Activated T-cell treated with anti-CD3 and anti-CD28 coated beads, Interleukin-2, amount 50 U/mL, for 24 hours (primary cell): ENCODE measurements at regions not wholly inside any gene's neighbourhood (a gene's known extent, or its start where the extent isn't known, plus 50 kb on each side); places are given as distances from the start of the nearest gene placed in this dataset.

Experiments used
- DNase-seq: peaks from one replicate; pipeline ENCODE4 v3.0.0-alpha.2; 2020
- H3K27ac Mint-ChIP-seq: 2 replicates; pipeline ENCODE4 v1.8.0; 2020; ENCODE audit warnings: mild to moderate bottlenecking, mixed read lengths
- H3K27me3 Mint-ChIP-seq: 2 replicates; pipeline ENCODE4 v1.8.0; 2020; ENCODE audit warnings: mixed read lengths
- H3K36me3 Mint-ChIP-seq: 2 replicates; pipeline ENCODE4 v1.8.0; 2020; ENCODE audit warnings: low read depth, mixed read lengths
- H3K4me1 Mint-ChIP-seq: 2 replicates; pipeline ENCODE4 v1.8.0; 2020; ENCODE audit warnings: low read depth, mixed read lengths
- H3K4me3 Mint-ChIP-seq: 2 replicates; pipeline ENCODE4 v1.8.0; 2020; ENCODE audit warnings: mild to moderate bottlenecking, moderate library complexity, mixed read lengths
- H3K9me3 Mint-ChIP-seq: 2 replicates; pipeline ENCODE4 v1.8.0; 2020; ENCODE audit warnings: mixed read lengths

- H3K27ac Mint-ChIP-seq: no peak overlapping the region
Observed at GRCh38 chr2:5539282-5540165, 152.7 kb upstream of the SOX11 start.

GRCh38 chr2:5540856-5541255, 151.3 kb upstream of the SOX11 start:
- no peaks in the 10 kb centered on the region for H3K4me1 Mint-ChIP-seq
- no peak overlapping the region for H3K4me3 Mint-ChIP-seq
- no peaks in the 10 kb centered on the region for H3K27me3 Mint-ChIP-seq
- no peak overlapping the region for H3K27ac Mint-ChIP-seq
- no peak for DNase-seq
- peaks cover 13% of the 10 kb centered on the region for H3K9me3 Mint-ChIP-seq
- no peaks in the 10 kb centered on the region for H3K36me3 Mint-ChIP-seq

More at GRCh38 chr2:5539282-5540165, 152.7 kb upstream of the SOX11 start:
- H3K9me3 Mint-ChIP-seq: peaks cover 13% of the 10 kb centered on the region
- H3K4me3 Mint-ChIP-seq: no peak overlapping the region
- H3K27me3 Mint-ChIP-seq: no peaks in the 10 kb centered on the region
- no peaks in the 10 kb centered on the region for H3K4me1 Mint-ChIP-seq
- H3K36me3 Mint-ChIP-seq: no peaks in the 10 kb centered on the region
- DNase-seq: no peak

- Mint-ChIP-seq H3K27ac (no peak overlapping the region), H3K4me3 (no peak overlapping the region), H3K36me3 (no peaks in the 10 kb centered on the region), H3K27me3 (no peaks in the 10 kb centered on the region), H3K4me1 (no peaks in the 10 kb centered on the region), H3K9me3 (peaks cover 13% of the 10 kb centered on the region)
- no peak for DNase-seq
Observed at GRCh38 chr2:5544205-5544786, 147.9 kb upstream of the SOX11 start.

GRCh38 chr2:5546181-5546580, 146.0 kb upstream of the SOX11 start:
- H3K4me3 Mint-ChIP-seq: no peak overlapping the region
- no peaks in the 10 kb centered on the region for H3K27me3 Mint-ChIP-seq

DNA sequence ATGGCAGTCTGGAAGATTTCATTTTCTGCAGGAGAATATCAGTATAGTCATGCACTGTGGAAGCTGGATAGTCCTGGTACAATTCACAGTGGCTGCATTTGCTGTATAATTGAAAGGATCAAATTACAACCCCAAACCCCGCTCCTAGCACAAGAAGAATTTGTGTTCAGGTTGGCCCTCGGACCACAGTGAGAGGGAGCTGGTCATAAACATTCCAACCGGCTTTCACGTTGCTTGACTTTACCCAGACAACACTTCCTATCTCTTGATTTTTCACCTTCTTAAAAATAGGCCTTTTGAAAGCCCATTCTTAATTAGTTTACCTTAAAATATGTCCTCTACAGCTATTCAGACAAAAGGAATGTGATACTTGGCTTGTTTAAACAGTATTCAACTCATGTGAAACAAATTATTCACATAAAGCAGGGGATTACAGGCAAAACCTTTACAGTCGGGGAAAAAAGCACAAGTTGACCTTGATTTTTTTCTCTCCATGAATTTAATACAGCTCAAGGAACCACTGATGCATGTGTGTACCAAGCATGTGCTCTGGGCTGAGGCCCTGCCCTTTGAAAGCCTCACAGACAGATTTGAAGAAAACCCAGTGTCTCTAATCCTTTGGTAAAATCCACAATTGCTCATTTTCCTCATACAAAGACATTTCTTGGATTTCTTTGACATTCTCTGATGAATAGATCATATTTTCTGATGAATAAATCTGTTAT, 143.0 kb upstream of the SOX11 start:
- DNase-seq: no peak
- H3K27me3 Mint-ChIP-seq: no peaks in the 10 kb centered on the region
- H3K27ac Mint-ChIP-seq: no peak overlapping the region
- peaks cover 3% of the 10 kb centered on the region for H3K9me3 Mint-ChIP-seq
- no peak overlapping the region for H3K4me3 Mint-ChIP-seq
- no peaks in the 10 kb centered on the region for H3K4me1 Mint-ChIP-seq
- H3K36me3 Mint-ChIP-seq: no peaks in the 10 kb centered on the region

More at GRCh38 chr2:5546181-5546580, 146.0 kb upstream of the SOX11 start:
- no peak for DNase-seq
- Mint-ChIP-seq H3K27ac (no peak overlapping the region), H3K36me3 (no peaks in the 10 kb centered on the region), H3K9me3 (peaks cover 13% of the 10 kb centered on the region), H3K4me1 (no peaks in the 10 kb centered on the region)

- no peak overlapping the region for H3K4me3 Mint-ChIP-seq
- peaks cover 3% of the 10 kb centered on the region for H3K9me3 Mint-ChIP-seq
- no peaks in the 10 kb centered on the region for H3K4me1 Mint-ChIP-seq
- H3K27me3 Mint-ChIP-seq: no peaks in the 10 kb centered on the region
- H3K27ac Mint-ChIP-seq: no peak overlapping the region
- no peak for DNase-seq
- no peaks in the 10 kb centered on the region for H3K36me3 Mint-ChIP-seq
Observed at GRCh38 chr2:5549771-5550170, 142.4 kb upstream of the SOX11 start.

DNA sequence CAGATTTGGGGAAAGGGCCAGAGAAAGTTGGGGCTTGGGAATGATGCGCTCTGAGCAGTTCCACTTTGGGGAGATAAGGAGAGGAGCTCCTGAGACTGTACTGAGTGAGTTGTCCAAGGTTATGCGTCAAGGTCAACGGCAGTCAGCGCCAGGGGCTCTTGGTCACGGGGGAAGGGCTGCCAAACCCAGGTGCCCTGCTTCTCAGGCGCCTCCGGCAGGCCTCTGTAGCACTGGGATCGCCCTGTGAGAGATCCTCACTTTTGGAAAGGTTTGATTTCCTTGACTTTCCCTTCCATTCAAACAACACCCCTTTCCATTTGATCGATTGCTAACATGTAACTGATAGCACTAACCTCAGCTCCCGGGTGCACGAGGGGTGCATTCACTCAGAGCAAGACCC, 136.5 kb upstream of the SOX11 start:
- no peaks in the 10 kb centered on the region for H3K36me3 Mint-ChIP-seq
- H3K4me1 Mint-ChIP-seq: no peaks in the 10 kb centered on the region
- H3K9me3 Mint-ChIP-seq: peaks cover 5% of the 10 kb centered on the region
- no peaks in the 10 kb centered on the region for H3K27me3 Mint-ChIP-seq
- H3K27ac Mint-ChIP-seq: no peak overlapping the region
- H3K4me3 Mint-ChIP-seq: no peak overlapping the region
- DNase-seq: no peak

GRCh38 chr2:5561006-5561405, 131.2 kb upstream of the SOX11 start:
- no peaks in the 10 kb centered on the region for H3K4me1 Mint-ChIP-seq
- no peak overlapping the region for H3K27ac Mint-ChIP-seq
- H3K9me3 Mint-ChIP-seq: peaks cover 6% of the 10 kb centered on the region
- H3K4me3 Mint-ChIP-seq: no peak overlapping the region
- H3K27me3 Mint-ChIP-seq: peaks cover 3% of the 10 kb centered on the region
- DNase-seq: no peak
- no peaks in the 10 kb centered on the region for H3K36me3 Mint-ChIP-seq

DNA sequence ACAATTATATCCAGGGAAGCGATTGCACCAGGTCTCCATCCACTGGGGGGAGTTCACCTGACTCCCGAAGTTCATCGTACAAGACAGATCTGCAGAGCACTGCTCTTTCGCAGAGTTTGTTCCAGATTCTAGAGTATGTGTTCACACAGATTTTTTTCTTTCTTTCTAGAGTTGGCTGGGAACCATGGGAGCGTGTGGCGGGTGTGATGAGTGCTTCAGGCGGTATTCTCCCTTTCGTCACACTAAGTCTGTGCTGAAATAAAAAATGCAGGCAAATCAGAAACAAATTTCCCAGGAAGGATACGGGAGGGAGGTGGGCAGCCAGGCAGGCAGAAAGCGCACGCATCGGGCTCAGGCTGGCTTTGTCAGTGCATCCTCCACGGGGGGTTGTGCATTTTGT, 129.8 kb upstream of the SOX11 start:
- Mint-ChIP-seq H3K27me3 (peaks cover 3% of the 10 kb centered on the region), H3K36me3 (no peaks in the 10 kb centered on the region), H3K27ac (no peak overlapping the region), H3K4me1 (no peaks in the 10 kb centered on the region), H3K4me3 (no peak overlapping the region), H3K9me3 (peaks cover 5% of the 10 kb centered on the region)
- DNase-seq: no peak

GRCh38 chr2:5562865-5563264, 129.3 kb upstream of the SOX11 start:
- no peaks in the 10 kb centered on the region for H3K4me1 Mint-ChIP-seq
- H3K9me3 Mint-ChIP-seq: peaks cover 5% of the 10 kb centered on the region
- peaks cover 3% of the 10 kb centered on the region for H3K27me3 Mint-ChIP-seq
- no peak overlapping the region for H3K27ac Mint-ChIP-seq
- no peaks in the 10 kb centered on the region for H3K36me3 Mint-ChIP-seq
- DNase-seq: no peak
- H3K4me3 Mint-ChIP-seq: no peak overlapping the region

GRCh38 chr2:5563411-5563810, 128.8 kb upstream of the SOX11 start:
- H3K4me1 Mint-ChIP-seq: no peaks in the 10 kb centered on the region
- no peak for DNase-seq
- peaks cover 5% of the 10 kb centered on the region for H3K9me3 Mint-ChIP-seq
- no peak overlapping the region for H3K4me3 Mint-ChIP-seq
- no peak overlapping the region for H3K27ac Mint-ChIP-seq
- H3K27me3 Mint-ChIP-seq: peaks cover 3% of the 10 kb centered on the region
- no peaks in the 10 kb centered on the region for H3K36me3 Mint-ChIP-seq

- H3K27me3 Mint-ChIP-seq: no peaks in the 10 kb centered on the region
- H3K9me3 Mint-ChIP-seq: peaks cover 7% of the 10 kb centered on the region
- H3K4me1 Mint-ChIP-seq: no peaks in the 10 kb centered on the region
- H3K27ac Mint-ChIP-seq: no peak overlapping the region
- H3K36me3 Mint-ChIP-seq: no peaks in the 10 kb centered on the region
- H3K4me3 Mint-ChIP-seq: no peak overlapping the region
- DNase-seq: no peak
Observed at GRCh38 chr2:5569256-5569655, 122.9 kb upstream of the SOX11 start.

DNA sequence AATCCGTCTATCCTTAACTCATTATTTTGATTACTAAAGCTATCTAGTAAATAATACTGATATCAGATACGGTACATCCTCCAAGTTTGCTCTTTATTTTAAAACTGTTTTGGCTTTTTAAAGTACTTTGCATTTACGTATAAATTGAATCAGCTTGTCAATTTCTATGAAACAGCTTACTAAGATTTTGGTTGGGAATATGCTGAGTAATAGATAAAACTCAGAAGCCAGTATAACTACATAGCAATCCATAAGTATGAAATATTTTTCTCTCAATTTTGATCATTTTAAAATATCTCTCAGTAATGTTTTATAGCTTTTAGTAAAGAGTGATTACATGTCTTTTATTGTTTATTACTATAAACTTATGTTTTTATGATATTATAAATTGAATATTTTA, 116.2 kb upstream of the SOX11 start:
- no peak overlapping the region for H3K27ac Mint-ChIP-seq
- no peaks in the 10 kb centered on the region for H3K36me3 Mint-ChIP-seq
- peaks cover 10% of the 10 kb centered on the region for H3K9me3 Mint-ChIP-seq
- DNase-seq: no peak
- no peak overlapping the region for H3K4me3 Mint-ChIP-seq
- H3K27me3 Mint-ChIP-seq: no peaks in the 10 kb centered on the region
- no peaks in the 10 kb centered on the region for H3K4me1 Mint-ChIP-seq

DNA sequence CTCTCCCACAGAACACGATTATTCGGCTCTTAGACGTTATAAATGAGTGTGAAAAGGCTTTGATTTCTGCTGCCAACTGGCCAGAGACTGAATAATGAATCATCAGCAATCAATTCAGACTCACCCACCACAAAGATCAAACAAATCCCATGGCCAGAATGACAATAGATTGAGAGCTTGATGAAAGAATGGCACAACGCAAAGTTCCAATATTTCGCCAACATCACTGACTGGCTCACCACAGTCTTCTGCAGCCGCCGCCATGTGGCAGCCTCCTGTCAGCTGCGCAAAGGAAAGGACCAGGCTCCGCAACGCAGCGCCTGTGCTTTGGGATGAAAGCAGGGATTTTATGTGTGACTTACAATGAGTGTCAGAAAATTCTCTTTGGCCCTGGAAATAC, 104.4 kb upstream of the SOX11 start:
- Mint-ChIP-seq H3K36me3 (no peaks in the 10 kb centered on the region), H3K9me3 (peaks cover 4% of the 10 kb centered on the region)

DNA sequence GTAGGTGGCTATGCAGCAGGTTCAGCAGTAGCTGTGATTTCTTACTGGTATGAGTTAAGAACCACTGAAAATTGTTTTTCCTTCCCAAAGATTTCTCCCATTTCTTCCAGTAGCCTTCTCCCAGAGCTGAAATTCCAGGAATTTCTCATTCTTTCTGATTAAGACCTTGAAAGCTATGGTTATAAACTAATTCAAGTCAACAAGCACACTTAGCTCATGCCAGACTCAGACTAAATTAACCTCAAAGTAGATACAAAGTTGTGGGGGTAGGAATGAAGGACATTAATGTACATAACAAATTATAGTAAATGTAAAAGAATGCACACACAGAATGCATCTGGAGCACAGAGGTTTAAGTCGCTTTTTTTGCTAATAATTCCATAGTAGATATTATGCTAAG, 103.6 kb upstream of the SOX11 start:
- H3K9me3 Mint-ChIP-seq: peaks cover 4% of the 10 kb centered on the region

More for the DNA sequence above, 104.4 kb upstream of the SOX11 start:
- Mint-ChIP-seq H3K27me3 (no peaks in the 10 kb centered on the region), H3K4me3 (no peak overlapping the region), H3K4me1 (no peaks in the 10 kb centered on the region), H3K27ac (no peak overlapping the region)
- no peak for DNase-seq

More for the DNA sequence above, 103.6 kb upstream of the SOX11 start:
- no peaks in the 10 kb centered on the region for H3K4me1 Mint-ChIP-seq
- no peaks in the 10 kb centered on the region for H3K36me3 Mint-ChIP-seq
- H3K4me3 Mint-ChIP-seq: no peak overlapping the region
- no peak for DNase-seq
- H3K27ac Mint-ChIP-seq: no peak overlapping the region
- no peaks in the 10 kb centered on the region for H3K27me3 Mint-ChIP-seq
